Fibroblast of lung (primary cell): ENCODE measurements at regions not wholly inside any gene's neighbourhood (a gene's known extent, or its start where the extent isn't known, plus 50 kb on each side); places are given as distances from the start of the nearest gene placed in this dataset.

Source experiments
- DNase-seq, 2 donors: peaks; one replicate each; pipeline versions ENCODE4 v3.0.0 to v3.0.0-alpha.2; 2010; ENCODE audit warnings: low read depth in 2 of 2
- H2AFZ ChIP-seq: 2 replicates; pipeline ENCODE4 v1.5.1; 2012; ENCODE audit warnings: low read length, control low read depth, inconsistent platforms
- H3K27ac ChIP-seq: 2 replicates; pipeline ENCODE4 v1.5.1; 2011; ENCODE audit warnings: low read length, control low read depth; ENCODE audit not compliant: insufficient read depth
- H3K27me3 ChIP-seq: 2 replicates; pipeline ENCODE4 v1.5.1; 2011; ENCODE audit warnings: mild to moderate bottlenecking, low read length; ENCODE audit not compliant: control insufficient read depth, insufficient read depth
- H3K36me3 ChIP-seq: 2 replicates; pipeline ENCODE4 v1.5.1; 2011; ENCODE audit warnings: low read length; ENCODE audit not compliant: control insufficient read depth, insufficient read depth
- H3K4me1 ChIP-seq: 2 replicates; pipeline ENCODE4 v1.5.1; 2011; ENCODE audit warnings: low read length; ENCODE audit not compliant: control insufficient read depth, insufficient read depth; ENCODE audit errors: extremely low read depth
- H3K4me2 ChIP-seq: 2 replicates; pipeline ENCODE4 v1.5.1; 2011; ENCODE audit warnings: low read length, control low read depth; ENCODE audit not compliant: insufficient read depth; ENCODE audit errors: extremely low read depth
- H3K4me3 ChIP-seq, 4 experiments: fragments of 200-600 bp in 1 of 4; sonication (generic) in 1 of 4; replicated peaks in 1 of 4; 2 replicates each; pipeline ENCODE4 v1.5.1; 2011 to 2016; ENCODE audit warnings: low read length in 4 of 4, low read depth in 3 of 4, mild to moderate bottlenecking in 3 of 4, control low read depth in 2 of 4, inconsistent platforms in 1 of 4, mixed read lengths in 1 of 4; ENCODE audit not compliant: insufficient read depth in 1 of 4; ENCODE audit errors: control extremely low read depth in 1 of 4
- H3K79me2 ChIP-seq: 2 replicates; pipeline ENCODE4 v1.5.1; 2012; ENCODE audit warnings: mild to moderate bottlenecking, low read length, inconsistent platforms; ENCODE audit not compliant: control insufficient read depth, insufficient read depth
- H3K9ac ChIP-seq: 2 replicates; pipeline ENCODE4 v1.5.1; 2011; ENCODE audit warnings: mild to moderate bottlenecking, low read length, control low read depth; ENCODE audit not compliant: insufficient read depth
- H3K9me3 ChIP-seq: 2 replicates; pipeline ENCODE4 v1.5.1; 2012; ENCODE audit warnings: low read depth, low read length; ENCODE audit not compliant: control insufficient read depth, insufficient read depth
- H4K20me1 ChIP-seq: 2 replicates; pipeline ENCODE4 v1.5.1; 2011; ENCODE audit warnings: low read length; ENCODE audit not compliant: control insufficient read depth, insufficient read depth; ENCODE audit errors: extremely low read depth
- CTCF ChIP-seq, 2 donors: IDR thresholded peaks in 1 of 2; conservative IDR thresholded peaks in 1 of 2; 1 replicate in 1 of 2; 2 replicates in 1 of 2; pipeline ENCODE4 v1.5.1; 2011 to 2012; ENCODE audit warnings: low read length in 2 of 2, control low read depth in 1 of 2, inconsistent platforms in 1 of 2, low read depth in 1 of 2, mild to moderate bottlenecking in 1 of 2
- EZH2 ChIP-seq: IDR thresholded peaks from 2 replicates; pipeline ENCODE4 v1.5.1; 2012; ENCODE audit warnings: low read length, control low read depth, mild to moderate bottlenecking; ENCODE audit errors: missing control alignments

DNA sequence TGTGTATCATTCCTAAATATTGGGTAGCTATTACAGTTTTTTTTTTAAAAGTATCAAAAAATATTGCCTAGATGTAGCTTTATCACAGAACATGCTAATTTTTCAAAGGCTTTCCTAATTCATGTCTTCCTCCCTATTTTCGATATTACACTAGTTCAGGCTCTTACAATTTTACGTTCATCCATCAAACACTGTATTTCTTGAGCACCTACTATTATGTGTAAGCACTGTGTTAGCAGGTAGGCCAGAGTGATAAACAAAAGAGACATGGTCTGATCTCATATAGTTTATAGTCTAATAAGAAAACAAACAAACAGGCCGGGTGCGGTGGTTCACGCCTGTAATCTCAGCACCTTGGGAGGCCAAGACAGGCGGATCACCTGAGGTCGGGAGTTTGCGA is 69.5 kb downstream of the FAM217A start:
- peaks cover 33% of the 10 kb centered on the region for H3K79me2 ChIP-seq
- H3K27ac ChIP-seq = no peak overlapping the region
- H3K9ac ChIP-seq = no peak overlapping the region
- H3K9me3 ChIP-seq = no peaks in the 10 kb centered on the region
- H3K4me2 ChIP-seq = no peak overlapping the region
- no peaks in the 10 kb centered on the region for H3K36me3 ChIP-seq
- no peaks in the 10 kb centered on the region for H3K4me1 ChIP-seq
- no peak overlapping the region for H2AFZ ChIP-seq
- no peak for TF ChIP-seq EZH2
- TF ChIP-seq CTCF (conservative IDR thresholded peaks at IDR 0.05 in 1 of 2, IDR thresholded peaks at IDR 0.05 in 1 of 2; ENCODE audit: low read depth in 1 of 2, low read length in 2 of 2) = no peak
- DNase-seq = no peak
- no peak overlapping the region for H3K4me3 ChIP-seq
- no peaks in the 10 kb centered on the region for H3K27me3 ChIP-seq
- no peaks in the 10 kb centered on the region for H4K20me1 ChIP-seq

DNA sequence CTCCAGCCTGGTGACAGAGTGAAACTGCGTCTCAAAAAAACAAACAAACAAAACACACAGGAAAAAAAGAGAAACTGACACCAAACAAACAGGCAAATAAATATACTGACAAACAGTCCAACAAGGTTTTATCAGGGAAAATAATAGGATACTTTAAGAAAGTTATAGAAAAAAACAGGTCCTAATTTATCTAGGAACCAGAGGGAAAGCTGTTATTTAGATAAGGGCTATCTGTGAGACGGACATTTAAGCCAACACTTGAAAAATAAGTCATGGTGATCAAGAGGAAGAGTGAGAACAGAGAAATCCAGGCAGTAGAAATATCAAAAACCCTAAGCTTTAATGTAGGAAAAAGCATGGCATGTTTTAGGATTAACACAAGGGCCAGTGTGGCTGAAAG is 68.9 kb downstream of the FAM217A start:
- no peak overlapping the region for H2AFZ ChIP-seq
- H3K27ac ChIP-seq = no peak overlapping the region
- TF ChIP-seq EZH2 = no peak
- H3K79me2 ChIP-seq = peaks cover 34% of the 10 kb centered on the region
- no peaks in the 10 kb centered on the region for H3K36me3 ChIP-seq
- no peaks in the 10 kb centered on the region for H4K20me1 ChIP-seq
- H3K27me3 ChIP-seq = no peaks in the 10 kb centered on the region
- H3K4me3 ChIP-seq = no peak overlapping the region
- H3K9ac ChIP-seq = no peak overlapping the region
- H3K4me2 ChIP-seq = no peak overlapping the region
- no peaks in the 10 kb centered on the region for H3K9me3 ChIP-seq
- DNase-seq = no peak
- no peaks in the 10 kb centered on the region for H3K4me1 ChIP-seq

GRCh38 chr6:4010689-4011090 is 68.2 kb downstream of the FAM217A start:
- no peaks in the 10 kb centered on the region for H3K4me1 ChIP-seq
- H2AFZ ChIP-seq = no peak overlapping the region
- no peak overlapping the region for H3K27ac ChIP-seq
- no peaks in the 10 kb centered on the region for H3K36me3 ChIP-seq
- H3K79me2 ChIP-seq = peaks cover 37% of the 10 kb centered on the region
- no peak overlapping the region for H3K4me2 ChIP-seq
- H4K20me1 ChIP-seq = no peaks in the 10 kb centered on the region
- TF ChIP-seq EZH2 (no peak), CTCF (conservative IDR thresholded peaks at IDR 0.05 in 1 of 2, IDR thresholded peaks at IDR 0.05 in 1 of 2; ENCODE audit: low read depth in 1 of 2, low read length in 2 of 2) (no peak)
- H3K9ac ChIP-seq = no peak overlapping the region
- H3K27me3 ChIP-seq = no peaks in the 10 kb centered on the region
- no peak overlapping the region for H3K4me3 ChIP-seq
- H3K9me3 ChIP-seq = no peaks in the 10 kb centered on the region
- no peak for DNase-seq
